Fibroblast of lung (primary cell): ENCODE measurements at regions not wholly inside any gene's neighbourhood (a gene's known extent, or its start where the extent isn't known, plus 50 kb on each side); places are given as distances from the start of the nearest gene placed in this dataset.
"Not testable (repeated sequence)": the region's sequence is repeated elsewhere in the genome, so short reads cannot be mapped to it uniquely, and the experiment has no call there.

Experiments
- DNase-seq, 2 donors: peaks; one replicate each; pipeline versions ENCODE4 v3.0.0 to v3.0.0-alpha.2; 2010; ENCODE audit warnings: low read depth in 2 of 2
- H2AFZ ChIP-seq: 2 replicates; pipeline ENCODE4 v1.5.1; 2012; ENCODE audit warnings: low read length, control low read depth, inconsistent platforms
- H3K27ac ChIP-seq: 2 replicates; pipeline ENCODE4 v1.5.1; 2011; ENCODE audit warnings: low read length, control low read depth; ENCODE audit not compliant: insufficient read depth
- H3K27me3 ChIP-seq: 2 replicates; pipeline ENCODE4 v1.5.1; 2011; ENCODE audit warnings: mild to moderate bottlenecking, low read length; ENCODE audit not compliant: control insufficient read depth, insufficient read depth
- H3K36me3 ChIP-seq: 2 replicates; pipeline ENCODE4 v1.5.1; 2011; ENCODE audit warnings: low read length; ENCODE audit not compliant: control insufficient read depth, insufficient read depth
- H3K4me1 ChIP-seq: 2 replicates; pipeline ENCODE4 v1.5.1; 2011; ENCODE audit warnings: low read length; ENCODE audit not compliant: control insufficient read depth, insufficient read depth; ENCODE audit errors: extremely low read depth
- H3K4me2 ChIP-seq: 2 replicates; pipeline ENCODE4 v1.5.1; 2011; ENCODE audit warnings: low read length, control low read depth; ENCODE audit not compliant: insufficient read depth; ENCODE audit errors: extremely low read depth
- H3K4me3 ChIP-seq, 4 experiments: fragments of 200-600 bp in 1 of 4; sonication (generic) in 1 of 4; replicated peaks in 1 of 4; 2 replicates each; pipeline ENCODE4 v1.5.1; 2011 to 2016; ENCODE audit warnings: low read length in 4 of 4, low read depth in 3 of 4, mild to moderate bottlenecking in 3 of 4, control low read depth in 2 of 4, inconsistent platforms in 1 of 4, mixed read lengths in 1 of 4; ENCODE audit not compliant: insufficient read depth in 1 of 4; ENCODE audit errors: control extremely low read depth in 1 of 4
- H3K79me2 ChIP-seq: 2 replicates; pipeline ENCODE4 v1.5.1; 2012; ENCODE audit warnings: mild to moderate bottlenecking, low read length, inconsistent platforms; ENCODE audit not compliant: control insufficient read depth, insufficient read depth
- H3K9ac ChIP-seq: 2 replicates; pipeline ENCODE4 v1.5.1; 2011; ENCODE audit warnings: mild to moderate bottlenecking, low read length, control low read depth; ENCODE audit not compliant: insufficient read depth
- H3K9me3 ChIP-seq: 2 replicates; pipeline ENCODE4 v1.5.1; 2012; ENCODE audit warnings: low read depth, low read length; ENCODE audit not compliant: control insufficient read depth, insufficient read depth
- H4K20me1 ChIP-seq: 2 replicates; pipeline ENCODE4 v1.5.1; 2011; ENCODE audit warnings: low read length; ENCODE audit not compliant: control insufficient read depth, insufficient read depth; ENCODE audit errors: extremely low read depth
- EZH2 ChIP-seq: IDR thresholded peaks from 2 replicates; pipeline ENCODE4 v1.5.1; 2012; ENCODE audit warnings: low read length, control low read depth, mild to moderate bottlenecking; ENCODE audit errors: missing control alignments
- TF ChIP-seq, protein P1 (sequence below), 2 donors: IDR thresholded peaks in 1 of 2; conservative IDR thresholded peaks in 1 of 2; 1 replicate in 1 of 2; 2 replicates in 1 of 2; pipeline ENCODE4 v1.5.1; 2011 to 2012; ENCODE audit warnings: low read length in 2 of 2, control low read depth in 1 of 2, inconsistent platforms in 1 of 2, low read depth in 1 of 2, mild to moderate bottlenecking in 1 of 2

DNA sequence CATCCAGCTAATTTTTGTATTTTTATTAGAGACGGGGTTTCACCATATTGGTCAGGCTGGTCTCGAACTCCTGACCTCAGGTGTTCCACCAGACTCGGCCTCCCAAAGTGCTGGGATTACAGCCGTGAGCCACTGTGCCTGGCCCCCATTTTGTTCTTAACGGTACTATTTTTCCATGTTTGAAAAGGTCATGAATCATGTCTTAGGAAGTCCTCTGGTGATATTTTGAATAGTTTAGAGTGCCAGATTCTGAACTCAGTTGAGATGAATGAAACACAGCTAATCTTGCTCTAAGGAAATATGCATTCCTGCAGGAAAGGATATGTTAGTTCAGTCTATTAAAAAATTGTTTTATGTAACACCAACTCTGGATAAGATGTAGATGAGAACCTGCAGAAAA, 62.6 kb upstream of the ATP2B4 start:
- Histone ChIP-seq H2AFZ (no peak overlapping the region), H3K27me3 (no peaks in the 10 kb centered on the region), H4K20me1 (no peaks in the 10 kb centered on the region), H3K4me1 (peaks cover 6% of the 10 kb centered on the region), H3K9me3 (no peaks in the 10 kb centered on the region), H3K9ac (no peak overlapping the region), H3K4me2 (no peak overlapping the region), H3K4me3 (no peak overlapping the region), H3K36me3 (no peaks in the 10 kb centered on the region), H3K27ac (no peak overlapping the region), H3K79me2 (no peaks in the 10 kb centered on the region)
- TF ChIP-seq, protein P1, sequence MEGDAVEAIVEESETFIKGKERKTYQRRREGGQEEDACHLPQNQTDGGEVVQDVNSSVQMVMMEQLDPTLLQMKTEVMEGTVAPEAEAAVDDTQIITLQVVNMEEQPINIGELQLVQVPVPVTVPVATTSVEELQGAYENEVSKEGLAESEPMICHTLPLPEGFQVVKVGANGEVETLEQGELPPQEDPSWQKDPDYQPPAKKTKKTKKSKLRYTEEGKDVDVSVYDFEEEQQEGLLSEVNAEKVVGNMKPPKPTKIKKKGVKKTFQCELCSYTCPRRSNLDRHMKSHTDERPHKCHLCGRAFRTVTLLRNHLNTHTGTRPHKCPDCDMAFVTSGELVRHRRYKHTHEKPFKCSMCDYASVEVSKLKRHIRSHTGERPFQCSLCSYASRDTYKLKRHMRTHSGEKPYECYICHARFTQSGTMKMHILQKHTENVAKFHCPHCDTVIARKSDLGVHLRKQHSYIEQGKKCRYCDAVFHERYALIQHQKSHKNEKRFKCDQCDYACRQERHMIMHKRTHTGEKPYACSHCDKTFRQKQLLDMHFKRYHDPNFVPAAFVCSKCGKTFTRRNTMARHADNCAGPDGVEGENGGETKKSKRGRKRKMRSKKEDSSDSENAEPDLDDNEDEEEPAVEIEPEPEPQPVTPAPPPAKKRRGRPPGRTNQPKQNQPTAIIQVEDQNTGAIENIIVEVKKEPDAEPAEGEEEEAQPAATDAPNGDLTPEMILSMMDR (conservative IDR thresholded peaks at IDR 0.05 in 1 of 2, IDR thresholded peaks at IDR 0.05 in 1 of 2; ENCODE audit: low read depth in 1 of 2, low read length in 2 of 2): no peak
- TF ChIP-seq EZH2: no peak
- DNase-seq: peak in 1 of 2 donors; percentile 72

DNA sequence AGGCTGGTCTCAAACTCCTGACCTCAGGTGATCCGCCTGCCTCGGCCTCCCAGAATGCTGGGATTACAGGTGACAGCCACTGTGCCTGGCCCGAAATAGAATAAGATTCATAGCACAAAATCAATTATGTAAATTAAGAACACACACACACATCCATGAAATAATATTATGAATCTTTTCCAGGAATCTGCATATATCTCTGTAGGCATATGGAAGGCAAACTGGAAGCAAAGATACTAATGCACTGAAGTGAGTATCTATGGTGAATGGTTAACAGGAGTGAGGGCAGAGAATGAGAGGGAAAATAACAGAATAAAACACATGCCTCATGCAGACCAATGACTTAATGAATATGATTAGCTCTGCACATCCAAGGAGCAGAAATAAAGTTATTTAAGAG, 61.6 kb upstream of the ATP2B4 start:
- Histone ChIP-seq H3K4me1 (peaks cover 8% of the 10 kb centered on the region), H3K36me3 (no peaks in the 10 kb centered on the region), H3K4me2 (no peak overlapping the region), H3K9me3 (no peaks in the 10 kb centered on the region), H4K20me1 (no peaks in the 10 kb centered on the region), H3K9ac (no peak overlapping the region), H3K79me2 (no peaks in the 10 kb centered on the region), H3K4me3 (no peak overlapping the region), H3K27ac (no peak overlapping the region), H2AFZ (no peak overlapping the region), H3K27me3 (no peaks in the 10 kb centered on the region)
- DNase-seq: no peak
- TF ChIP-seq EZH2: no peak
- TF ChIP-seq, protein P1 (conservative IDR thresholded peaks at IDR 0.05 in 1 of 2, IDR thresholded peaks at IDR 0.05 in 1 of 2; ENCODE audit: low read depth in 1 of 2, low read length in 2 of 2): no peak

DNA sequence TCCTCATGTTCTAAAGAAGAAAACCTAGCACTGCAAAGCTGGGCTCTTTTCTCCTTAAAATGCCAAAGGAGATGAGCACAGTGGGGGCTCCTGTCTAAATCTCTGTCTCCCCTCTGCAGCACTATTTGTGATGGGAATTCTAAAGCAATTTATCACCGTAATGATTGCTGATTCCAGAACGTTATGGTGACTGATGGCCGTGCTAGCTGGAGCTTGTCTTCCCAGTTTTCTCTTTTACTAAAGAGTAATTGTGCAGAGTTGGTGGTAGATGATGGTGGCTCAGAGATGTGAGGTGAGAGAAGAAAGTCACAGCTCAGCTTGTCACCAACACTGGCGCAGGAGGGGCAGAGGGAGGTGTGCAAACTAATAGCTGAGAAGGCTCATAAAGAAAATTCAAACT, 60.7 kb upstream of the ATP2B4 start:
- H3K79me2 ChIP-seq: no peaks in the 10 kb centered on the region
- peaks cover 12% of the 10 kb centered on the region for H3K4me1 ChIP-seq
- no peak for DNase-seq
- H2AFZ ChIP-seq: no peak overlapping the region
- no peak overlapping the region for H3K27ac ChIP-seq
- H3K9me3 ChIP-seq: no peaks in the 10 kb centered on the region
- TF ChIP-seq EZH2: no peak
- TF ChIP-seq, protein P1 (conservative IDR thresholded peaks at IDR 0.05 in 1 of 2, IDR thresholded peaks at IDR 0.05 in 1 of 2; ENCODE audit: low read depth in 1 of 2, low read length in 2 of 2): no peak
- H3K4me2 ChIP-seq: no peak overlapping the region
- no peak overlapping the region for H3K9ac ChIP-seq
- H4K20me1 ChIP-seq: no peaks in the 10 kb centered on the region
- no peak overlapping the region for H3K4me3 ChIP-seq
- H3K27me3 ChIP-seq: no peaks in the 10 kb centered on the region
- H3K36me3 ChIP-seq: no peaks in the 10 kb centered on the region

DNA sequence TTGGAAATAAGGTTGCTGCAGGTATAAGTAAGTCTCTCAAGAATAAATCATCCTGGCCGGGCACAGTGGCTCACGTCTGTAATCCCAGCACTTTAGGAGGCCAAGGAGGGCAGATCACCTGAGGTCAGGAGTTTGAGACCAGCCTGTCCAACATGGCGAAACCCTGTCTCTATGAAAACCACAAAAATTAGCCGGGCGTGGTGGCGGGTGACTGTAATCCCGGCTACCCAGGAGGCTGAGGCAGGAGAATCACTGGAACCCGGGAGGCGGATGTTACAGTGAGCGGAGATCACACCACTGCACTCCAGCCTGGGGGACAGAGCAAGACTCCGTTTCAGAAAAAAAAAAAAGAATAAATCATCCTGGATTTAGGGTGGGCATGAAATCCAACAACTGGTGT, 59.7 kb upstream of the ATP2B4 start:
- not testable (repeated sequence) for H3K27ac ChIP-seq, DNase-seq, H3K9me3 ChIP-seq, H3K79me2 ChIP-seq, H4K20me1 ChIP-seq, H3K36me3 ChIP-seq, H2AFZ ChIP-seq, H3K9ac ChIP-seq, H3K4me2 ChIP-seq, H3K27me3 ChIP-seq, H3K4me3 ChIP-seq
- peaks cover 12% of the 10 kb centered on the region for H3K4me1 ChIP-seq
